KMS-11 (cell line): ENCODE measurements at regions not wholly inside any gene's neighbourhood (a gene's known extent, or its start where the extent isn't known, plus 50 kb on each side); places are given as distances from the start of the nearest gene placed in this dataset.

Source experiments
- H2AFZ ChIP-seq: fragments of 200-600 bp; sonication (generic); 2 replicates; pipeline ENCODE4 v1.6.1; 2016; ENCODE audit warnings: antibody characterized with exemption, mixed run types, low read depth
- H3K27ac ChIP-seq: fragments of 200-600 bp; sonication (generic); 2 replicates; pipeline ENCODE4 v1.6.1; 2016; ENCODE audit warnings: mild to moderate bottlenecking, mixed run types
- H3K27me3 ChIP-seq: fragments of 200-600 bp; sonication (generic); 2 replicates; pipeline ENCODE4 v1.6.1; 2017; ENCODE audit warnings: mild to moderate bottlenecking, low read depth, mixed run types, moderate library complexity; ENCODE audit not compliant: insufficient read depth
- H3K36me3 ChIP-seq: fragments of 200-600 bp; sonication (generic); 2 replicates; pipeline ENCODE4 v1.6.1; 2017; ENCODE audit warnings: mild to moderate bottlenecking, mixed run types; ENCODE audit not compliant: insufficient read depth
- H3K4me1 ChIP-seq: fragments of 200-600 bp; sonication (generic); 2 replicates; pipeline ENCODE4 v1.6.1; 2016; ENCODE audit warnings: mild to moderate bottlenecking, low read depth, mixed run types; ENCODE audit not compliant: poor library complexity, severe bottlenecking
- H3K4me2 ChIP-seq: fragments of 200-600 bp; sonication (generic); 2 replicates; pipeline ENCODE4 v1.7.0; 2016; ENCODE audit warnings: mild to moderate bottlenecking, mixed run types
- H3K4me3 ChIP-seq: fragments of 200-600 bp; sonication (generic); IDR thresholded peaks from 2 replicates; pipeline ENCODE4 v1.6.1; 2017; ENCODE audit warnings: low read depth, low read length, mixed read lengths; ENCODE audit not compliant: insufficient read depth
- H3K79me2 ChIP-seq: fragments of 200-600 bp; sonication (generic); 2 replicates; pipeline ENCODE4 v1.6.1; 2016; ENCODE audit warnings: low read depth, mixed run types; ENCODE audit not compliant: insufficient read depth
- H3K9ac ChIP-seq: fragments of 200-600 bp; sonication (generic); 2 replicates; pipeline ENCODE4 v1.6.1; 2016; ENCODE audit warnings: mild to moderate bottlenecking, mixed run types
- H4K20me1 ChIP-seq: fragments of 200-600 bp; sonication (generic); 2 replicates; pipeline ENCODE4 v1.6.1; 2016; ENCODE audit warnings: mild to moderate bottlenecking, mixed run types; ENCODE audit not compliant: insufficient read depth
- TF ChIP-seq, protein P1 (sequence below): fragments of 200-600 bp; sonication (generic); conservative IDR thresholded peaks from 2 replicates; pipeline ENCODE4 v1.6.1; 2017; ENCODE audit warnings: low read depth, mild to moderate bottlenecking, antibody characterized with exemption, low read length, moderate library complexity, mixed read lengths

DNA sequence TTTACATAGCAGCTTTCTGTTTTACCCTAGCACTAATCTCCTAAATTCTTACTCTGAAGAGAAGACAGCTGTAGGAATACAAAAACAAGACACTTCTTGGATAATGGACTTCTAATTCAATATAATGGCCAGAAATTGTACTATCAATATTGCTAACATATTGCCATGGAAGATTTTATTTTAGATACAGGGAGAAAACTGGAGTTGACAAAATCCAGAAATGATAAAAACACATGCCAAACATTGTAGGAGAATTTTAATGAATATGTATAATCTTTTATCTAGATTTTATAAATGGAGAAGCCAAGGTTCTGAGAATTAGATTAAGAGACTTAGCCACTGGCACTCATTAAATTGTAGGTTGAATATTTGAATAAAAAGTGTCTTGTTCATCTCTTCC, 1838.8 kb upstream of the LRRTM1 start:
- Histone ChIP-seq H3K27me3 (no peaks in the 10 kb centered on the region), H3K36me3 (no peaks in the 10 kb centered on the region), H3K4me2 (no peak overlapping the region), H2AFZ (no peak overlapping the region), H3K79me2 (no peaks in the 10 kb centered on the region), H3K9ac (no peak overlapping the region), H3K4me1 (no peaks in the 10 kb centered on the region), H4K20me1 (no peaks in the 10 kb centered on the region), H3K27ac (no peak overlapping the region), H3K4me3 (no peak overlapping the region)
- TF ChIP-seq, protein P1, sequence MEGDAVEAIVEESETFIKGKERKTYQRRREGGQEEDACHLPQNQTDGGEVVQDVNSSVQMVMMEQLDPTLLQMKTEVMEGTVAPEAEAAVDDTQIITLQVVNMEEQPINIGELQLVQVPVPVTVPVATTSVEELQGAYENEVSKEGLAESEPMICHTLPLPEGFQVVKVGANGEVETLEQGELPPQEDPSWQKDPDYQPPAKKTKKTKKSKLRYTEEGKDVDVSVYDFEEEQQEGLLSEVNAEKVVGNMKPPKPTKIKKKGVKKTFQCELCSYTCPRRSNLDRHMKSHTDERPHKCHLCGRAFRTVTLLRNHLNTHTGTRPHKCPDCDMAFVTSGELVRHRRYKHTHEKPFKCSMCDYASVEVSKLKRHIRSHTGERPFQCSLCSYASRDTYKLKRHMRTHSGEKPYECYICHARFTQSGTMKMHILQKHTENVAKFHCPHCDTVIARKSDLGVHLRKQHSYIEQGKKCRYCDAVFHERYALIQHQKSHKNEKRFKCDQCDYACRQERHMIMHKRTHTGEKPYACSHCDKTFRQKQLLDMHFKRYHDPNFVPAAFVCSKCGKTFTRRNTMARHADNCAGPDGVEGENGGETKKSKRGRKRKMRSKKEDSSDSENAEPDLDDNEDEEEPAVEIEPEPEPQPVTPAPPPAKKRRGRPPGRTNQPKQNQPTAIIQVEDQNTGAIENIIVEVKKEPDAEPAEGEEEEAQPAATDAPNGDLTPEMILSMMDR: no peak

GRCh38 chr2:82139979-82140611, 1835.5 kb upstream of the LRRTM1 start:
- Histone ChIP-seq H3K27me3 (no peaks in the 10 kb centered on the region), H2AFZ (no peak overlapping the region), H3K36me3 (no peaks in the 10 kb centered on the region), H3K4me2 (no peak overlapping the region), H3K79me2 (no peaks in the 10 kb centered on the region), H3K9ac (no peak overlapping the region), H3K4me1 (no peaks in the 10 kb centered on the region), H4K20me1 (no peaks in the 10 kb centered on the region), H3K27ac (no peak overlapping the region), H3K4me3 (no peak overlapping the region)
- TF ChIP-seq, protein P1: no peak

- H3K27me3 ChIP-seq: no peaks in the 10 kb centered on the region
- H4K20me1 ChIP-seq: no peaks in the 10 kb centered on the region
- no peaks in the 10 kb centered on the region for H3K79me2 ChIP-seq
- no peak overlapping the region for H2AFZ ChIP-seq
- no peak overlapping the region for H3K27ac ChIP-seq
- no peak overlapping the region for H3K4me2 ChIP-seq
- H3K36me3 ChIP-seq: no peaks in the 10 kb centered on the region
- TF ChIP-seq, protein P1: no peak
- no peak overlapping the region for H3K4me3 ChIP-seq
- no peaks in the 10 kb centered on the region for H3K4me1 ChIP-seq
- no peak overlapping the region for H3K9ac ChIP-seq
Observed at GRCh38 chr2:82137441-82137840, 1832.9 kb upstream of the LRRTM1 start.

DNA sequence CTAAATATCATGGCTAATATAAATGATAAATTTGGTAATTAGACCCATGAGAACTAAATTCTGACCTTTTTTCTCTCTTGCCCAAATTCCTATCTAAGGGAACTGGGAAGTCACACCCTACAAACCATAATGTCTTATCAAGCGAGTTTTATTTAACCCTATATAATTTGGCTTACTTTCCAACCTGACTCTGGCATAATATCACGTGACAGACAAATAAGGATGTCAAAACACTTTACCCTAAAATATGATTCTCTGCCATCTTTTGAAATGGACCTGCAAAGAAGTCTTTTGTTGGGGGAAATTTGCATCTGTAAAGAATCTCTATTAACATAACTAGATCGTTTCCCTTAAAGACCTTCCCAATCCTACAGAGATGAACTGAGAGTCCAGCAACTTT, 1823.5 kb upstream of the LRRTM1 start:
- H3K4me2 ChIP-seq: no peak overlapping the region

More for the DNA sequence above, 1823.5 kb upstream of the LRRTM1 start:
- Histone ChIP-seq H3K36me3 (no peaks in the 10 kb centered on the region), H3K9ac (no peak overlapping the region), H3K4me1 (no peaks in the 10 kb centered on the region), H2AFZ (no peak overlapping the region), H3K27ac (no peak overlapping the region), H4K20me1 (no peaks in the 10 kb centered on the region), H3K79me2 (no peaks in the 10 kb centered on the region), H3K27me3 (no peaks in the 10 kb centered on the region), H3K4me3 (no peak overlapping the region)
- TF ChIP-seq, protein P1: no peak
